HG03175 (cell line): ENCODE measurements at regions not wholly inside any gene's neighbourhood (a gene's known extent, or its start where the extent isn't known, plus 50 kb on each side); places are given as distances from the start of the nearest gene placed in this dataset.

ENCODE experiments used
- ATAC-seq: cut with Tn5 transposase; IDR thresholded peaks from one replicate; pipeline ENCODE4 v1.9.1; 2021; ENCODE audit warnings: mild to moderate bottlenecking, moderate library complexity; ENCODE audit not compliant: unreplicated experiment

GRCh38 chr6:95240514-95240913 is 336.8 kb upstream of the MANEA start:
- ATAC-seq, result no peak

DNA sequence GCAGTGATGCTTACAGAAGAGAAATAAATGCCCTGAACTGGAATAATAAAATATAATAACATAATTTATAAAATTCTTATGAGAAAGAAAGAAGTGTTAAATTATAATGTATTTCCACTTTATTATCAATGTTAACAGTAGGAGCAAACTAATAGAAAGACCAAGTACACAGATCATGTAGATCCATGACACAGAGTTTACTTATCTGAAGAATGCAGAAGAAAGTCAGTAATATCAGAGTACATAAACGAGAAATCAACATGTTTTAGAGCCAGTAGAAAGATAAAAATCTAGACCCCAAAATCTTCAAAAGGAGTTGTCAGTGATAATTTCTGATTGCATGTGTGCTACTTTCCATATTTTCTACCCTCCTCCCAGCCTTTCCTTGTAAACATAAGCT is 334.8 kb upstream of the MANEA start:
- ATAC-seq, result no peak

- ATAC-seq, result no peak
Observed at GRCh38 chr6:95243053-95243452, 334.3 kb upstream of the MANEA start.

DNA sequence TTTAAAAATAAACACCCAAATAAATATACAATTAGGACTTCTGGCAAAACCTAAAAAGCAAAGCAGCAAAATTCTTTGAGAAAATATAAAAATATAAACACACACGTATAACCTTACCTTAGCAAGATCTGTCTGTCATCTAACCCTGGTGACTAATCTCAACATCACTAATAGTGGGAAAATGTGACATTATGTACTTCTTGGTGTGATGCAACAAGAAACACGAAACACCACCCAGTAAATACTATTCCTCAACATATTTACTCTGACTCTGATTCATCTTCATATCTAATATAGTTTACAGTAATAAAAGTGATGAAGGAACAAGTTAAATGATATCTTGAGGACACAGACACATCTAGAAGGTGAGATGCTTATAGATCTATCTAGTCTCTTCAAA is 332.6 kb upstream of the MANEA start:
- ATAC-seq, result no peak

DNA sequence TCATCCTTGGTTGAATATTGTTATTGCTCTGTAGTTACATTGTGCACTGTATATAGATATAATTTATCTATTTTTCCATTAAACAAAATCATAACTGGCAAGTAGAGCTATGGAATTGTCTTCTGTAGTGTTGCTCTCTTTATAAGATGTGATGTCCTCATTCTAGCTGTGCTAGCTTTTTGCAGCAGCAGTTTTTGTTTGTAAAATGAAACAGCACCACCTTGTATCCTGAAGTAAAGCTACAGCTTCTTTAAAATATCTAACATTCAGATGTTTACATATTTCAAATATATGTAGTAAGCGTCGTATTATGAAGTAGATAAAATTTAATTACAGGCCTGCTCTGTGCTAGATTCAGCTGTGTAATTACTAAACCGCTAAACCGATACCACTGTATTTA is 328.8 kb upstream of the MANEA start:
- ATAC-seq, result no peak

- ATAC-seq, result no peak
Observed at GRCh38 chr6:95249175-95249574, 328.2 kb upstream of the MANEA start.

- ATAC-seq, result no peak
Observed at GRCh38 chr6:95249661-95250060, 327.7 kb upstream of the MANEA start.

DNA sequence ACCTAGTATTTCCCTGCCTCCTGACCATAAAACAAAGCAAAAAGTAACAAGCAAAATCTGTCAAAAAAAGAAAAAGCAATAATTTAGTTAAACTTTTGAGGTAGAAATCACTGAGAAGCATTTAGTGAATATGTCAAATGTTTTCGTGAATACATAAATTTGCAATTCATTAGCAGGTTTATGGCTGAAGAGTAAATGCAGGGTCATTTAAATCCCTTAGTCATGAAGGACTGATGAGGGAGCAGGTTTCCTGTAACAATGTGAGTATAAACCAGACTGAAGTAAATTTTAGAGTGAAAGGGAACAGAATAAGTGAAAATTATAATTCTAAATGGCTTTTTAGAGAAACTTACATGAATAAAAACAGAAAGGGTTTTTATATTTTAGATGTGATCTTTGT is 313.5 kb upstream of the MANEA start:
- no peak for ATAC-seq

- no peak for ATAC-seq
Observed at GRCh38 chr6:95266537-95267258, 310.6 kb upstream of the MANEA start.

GRCh38 chr6:95274686-95275235 is 302.6 kb upstream of the MANEA start:
- ATAC-seq, result no peak

DNA sequence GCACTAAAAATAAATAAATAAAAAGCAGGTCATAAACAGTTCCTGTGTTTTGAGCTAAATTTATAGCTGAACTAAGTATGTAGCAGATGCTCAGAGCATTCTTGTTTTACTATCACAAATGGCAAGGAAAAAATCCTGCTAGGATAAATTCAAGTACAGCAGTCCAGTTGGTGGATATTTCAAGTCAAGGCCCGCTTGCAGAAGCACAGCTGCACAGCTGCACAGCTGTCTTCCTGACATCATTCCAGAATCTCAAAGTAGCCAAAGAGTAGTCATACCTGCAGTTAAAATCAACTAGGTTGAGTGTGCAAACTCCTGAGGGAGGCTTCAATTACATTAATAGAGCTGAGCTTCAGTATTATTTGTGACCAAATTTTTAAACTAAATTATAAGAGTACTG is 297.7 kb upstream of the MANEA start:
- no peak for ATAC-seq

DNA sequence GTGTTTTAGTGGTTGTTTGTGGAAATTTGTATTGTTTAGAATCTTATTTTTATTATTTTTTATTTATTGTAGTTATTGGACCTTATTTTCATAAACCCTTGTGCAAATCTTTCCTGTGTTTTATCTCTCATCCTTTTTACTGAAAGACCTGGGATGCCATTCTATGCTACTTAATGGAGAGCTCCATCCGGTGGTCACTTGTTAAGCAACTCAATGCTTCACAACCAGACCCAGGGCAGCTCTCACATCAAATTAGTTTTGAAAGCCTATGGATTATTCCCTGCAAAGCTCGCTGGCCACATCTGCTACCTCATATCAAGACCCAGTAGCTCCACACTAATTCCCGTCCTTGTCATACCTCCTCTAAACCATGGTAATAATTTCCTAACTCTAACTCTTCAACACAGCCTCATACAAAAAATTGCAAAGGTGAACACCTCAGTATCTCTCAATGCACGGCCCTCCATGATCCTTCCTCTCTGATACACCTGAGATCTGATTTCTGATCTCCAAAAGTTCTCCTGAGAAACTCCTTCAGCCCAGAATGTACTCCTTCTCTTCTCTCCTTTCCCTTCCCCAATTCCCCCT is 296.6 kb upstream of the MANEA start:
- no peak for ATAC-seq

- ATAC-seq, result no peak
Observed at GRCh38 chr6:95285881-95286280, 291.5 kb upstream of the MANEA start.

- no peak for ATAC-seq
Observed at GRCh38 chr6:95286874-95287273, 290.5 kb upstream of the MANEA start.

- no peak for ATAC-seq
Observed at GRCh38 chr6:95288251-95288650, 289.1 kb upstream of the MANEA start.

GRCh38 chr6:95292011-95292410 is 285.3 kb upstream of the MANEA start:
- ATAC-seq, result no peak

DNA sequence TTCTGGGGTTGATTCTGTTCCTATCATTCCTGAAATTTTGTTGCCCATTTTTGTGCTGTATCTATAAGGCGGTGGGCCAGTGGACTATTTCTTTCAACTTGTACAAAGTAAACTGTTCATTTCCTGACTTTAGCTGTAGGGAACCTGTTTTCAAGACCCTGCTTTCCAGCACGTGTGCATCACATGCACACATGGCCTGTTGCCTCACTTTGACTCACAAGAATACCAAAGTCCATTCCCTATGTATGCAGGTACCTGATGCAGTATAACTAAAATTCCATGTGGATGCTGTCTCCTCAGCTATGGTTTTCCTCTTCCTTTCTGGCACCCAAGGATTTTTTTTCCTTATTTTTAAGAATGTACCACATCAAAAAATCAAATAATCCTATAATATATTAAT is 284.1 kb upstream of the MANEA start:
- ATAC-seq, result no peak

GRCh38 chr6:95294043-95294442 is 283.3 kb upstream of the MANEA start:
- no peak for ATAC-seq

- no peak for ATAC-seq
Observed at GRCh38 chr6:95309545-95309944, 267.8 kb upstream of the MANEA start.

DNA sequence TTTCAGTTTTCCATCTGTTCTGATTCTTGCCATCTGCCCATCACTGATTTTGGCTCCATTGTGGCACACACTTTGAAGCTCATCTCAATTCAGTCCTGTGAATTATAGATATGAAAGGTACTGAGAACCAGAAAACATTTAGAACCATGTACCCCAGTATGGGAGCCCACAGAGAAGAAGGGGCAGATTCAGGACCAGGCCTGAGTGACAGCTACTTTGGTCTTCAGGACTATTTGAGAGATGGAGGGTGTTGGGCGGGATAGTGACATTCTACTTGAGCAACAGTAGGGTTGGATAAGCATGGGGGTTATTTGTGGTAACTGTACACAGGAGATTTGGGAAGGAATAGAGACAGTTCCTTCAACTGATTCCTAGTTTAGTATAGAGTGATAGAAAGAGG is 259.2 kb upstream of the MANEA start:
- ATAC-seq, result no peak

- no peak for ATAC-seq
Observed at GRCh38 chr6:95321126-95321525, 256.2 kb upstream of the MANEA start.

- ATAC-seq, result no peak
Observed at GRCh38 chr6:95325916-95326315, 251.4 kb upstream of the MANEA start.

DNA sequence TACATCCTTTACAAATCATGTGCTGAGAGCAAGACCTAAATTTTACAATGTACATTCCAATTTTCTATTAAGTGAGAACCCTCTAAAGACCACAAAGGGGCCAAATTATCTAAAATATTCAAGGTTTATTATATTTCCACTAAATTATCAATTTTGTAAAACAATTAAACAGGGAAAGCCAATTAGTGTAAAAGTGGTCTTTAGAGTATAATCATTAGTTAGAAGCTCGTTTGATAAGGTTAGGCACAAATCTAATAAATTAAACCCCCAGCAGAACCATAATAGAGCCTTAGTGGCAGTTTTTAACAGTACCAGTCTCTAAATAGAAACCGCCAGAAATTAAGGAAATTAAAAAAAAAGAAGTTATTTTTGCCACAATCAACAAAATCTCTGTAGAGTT is 249.1 kb upstream of the MANEA start:
- ATAC-seq, result no peak
